IPS-11a (cell line): ENCODE measurements at regions not wholly inside any gene's neighbourhood (a gene's known extent, or its start where the extent isn't known, plus 50 kb on each side); places are given as distances from the start of the nearest gene placed in this dataset.
"Not testable (repeated sequence)": the region's sequence is repeated elsewhere in the genome, so short reads cannot be mapped to it uniquely, and the experiment has no call there.

ENCODE experiments used
- H3K4me3 ChIP-seq: one replicate; pipeline ENCODE4 v1.5.1; 2013; ENCODE audit warnings: low read depth, low read length, control low read depth

DNA sequence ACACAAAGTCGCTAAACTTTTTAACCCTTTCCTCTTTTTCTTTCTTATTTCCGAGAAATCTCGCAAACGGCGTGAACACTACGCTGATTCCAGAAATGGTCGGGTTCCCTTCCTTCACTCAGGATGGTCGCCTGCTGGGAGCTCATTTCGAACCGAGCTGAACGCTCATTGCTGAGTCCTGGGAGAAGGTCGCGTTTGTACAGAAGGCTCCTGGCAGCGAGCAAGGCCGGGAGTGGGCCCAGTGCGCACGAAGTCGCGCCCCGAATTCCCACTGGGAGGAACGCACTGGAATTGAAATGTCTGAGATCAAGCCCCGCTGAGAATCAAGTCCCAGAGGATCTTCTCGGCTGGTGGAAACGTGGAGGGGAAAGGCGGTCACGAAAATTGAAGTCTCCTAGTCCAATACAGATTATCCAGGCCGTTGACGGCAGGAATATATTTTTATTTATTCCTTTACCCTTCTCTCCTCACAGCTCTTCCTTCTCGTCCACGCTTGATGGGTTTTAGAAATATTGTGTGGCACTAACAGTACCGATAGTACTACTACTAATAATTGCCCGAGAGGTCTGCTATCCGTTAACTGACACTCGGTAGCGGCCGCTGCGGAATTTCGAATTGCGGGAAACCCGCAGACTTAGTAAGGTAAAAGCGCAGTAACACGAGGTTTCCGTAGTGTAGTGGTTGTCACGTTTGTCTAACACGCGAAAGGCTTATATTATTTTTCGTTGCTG is 207.2 kb upstream of the ZNF184 start:
- H3K4me3 ChIP-seq = peak overlapping the region; percentile 41

GRCh38 chr6:27679308-27679963 is 206.5 kb upstream of the ZNF184 start:
- peak overlapping the region; percentile 41 for H3K4me3 ChIP-seq

DNA sequence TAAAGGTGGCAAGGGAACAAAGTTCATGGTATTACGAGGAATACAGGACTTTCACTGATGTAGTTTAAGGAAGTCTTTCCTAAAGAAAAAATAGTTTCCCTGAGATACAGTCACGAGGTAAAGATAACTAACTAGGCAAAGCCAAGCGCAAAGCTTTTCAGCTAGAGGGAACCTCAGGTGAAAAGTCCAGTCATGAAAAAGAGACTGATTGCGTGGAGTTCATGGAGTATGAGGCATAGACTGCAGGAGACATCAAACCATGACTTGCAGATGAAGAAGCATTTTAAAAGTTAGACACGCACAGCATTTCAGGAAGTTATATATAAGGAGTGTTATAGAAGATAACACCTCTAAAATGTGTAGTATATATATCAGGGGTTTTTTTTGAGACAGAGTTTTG is 205.6 kb upstream of the ZNF184 start:
- H3K4me3 ChIP-seq = no peak overlapping the region

DNA sequence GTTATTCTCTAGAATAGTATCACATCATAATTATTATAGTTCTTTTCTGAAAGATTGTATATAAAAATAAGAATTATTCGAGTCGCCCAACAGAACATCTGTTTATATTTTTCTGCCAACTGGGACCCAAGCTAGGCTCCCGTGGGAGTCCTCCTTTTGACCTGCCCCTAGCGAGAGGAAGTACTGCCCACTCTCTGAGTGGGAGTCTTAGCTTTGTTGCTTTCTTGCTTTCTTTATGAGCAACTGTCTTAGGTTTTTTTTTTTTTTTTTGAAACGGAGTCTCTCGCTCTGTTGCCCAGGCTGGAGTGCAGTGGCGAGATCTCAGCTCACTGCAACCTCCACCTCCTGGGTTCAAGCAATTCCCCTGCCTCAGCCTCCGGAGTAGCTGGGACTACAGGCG is 202.0 kb upstream of the ZNF184 start:
- no peak overlapping the region for H3K4me3 ChIP-seq

DNA sequence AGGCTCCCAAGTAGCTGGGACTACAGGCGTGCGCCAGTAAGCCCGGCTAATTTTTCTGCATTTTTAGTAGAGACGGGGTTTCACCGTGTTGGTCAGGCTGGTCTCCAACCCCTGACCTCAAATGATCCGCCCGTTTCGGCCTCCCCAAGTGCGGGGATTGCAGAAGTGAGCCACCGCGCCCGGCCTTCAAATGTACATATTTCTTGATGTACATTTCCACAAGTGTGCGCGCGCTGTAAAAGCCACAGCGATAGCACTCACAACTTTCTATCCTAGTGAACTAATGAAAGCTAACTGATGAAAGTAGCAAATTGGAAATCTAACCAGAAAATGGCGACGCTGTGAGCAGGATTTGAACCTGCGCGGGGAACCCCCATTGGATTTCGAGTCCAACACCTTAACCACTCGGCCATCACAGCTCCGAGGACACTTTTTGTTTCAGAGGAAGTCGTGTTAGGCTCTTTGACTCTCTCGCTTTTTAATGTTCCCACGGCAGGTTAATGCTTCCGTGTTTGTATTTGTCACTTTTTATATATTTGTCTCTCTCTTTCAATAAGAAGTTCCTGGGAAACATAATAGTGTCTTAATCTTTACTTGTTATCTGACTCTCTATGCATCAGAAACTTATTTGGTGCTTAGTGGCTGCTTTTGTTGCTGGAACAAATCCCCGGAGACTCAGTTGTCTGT is 199.4 kb upstream of the ZNF184 start:
- H3K4me3 ChIP-seq = peak overlapping the region; percentile 58

GRCh38 chr6:27669624-27670301 is 196.9 kb upstream of the ZNF184 start:
- peak overlapping the region; percentile 28 for H3K4me3 ChIP-seq

DNA sequence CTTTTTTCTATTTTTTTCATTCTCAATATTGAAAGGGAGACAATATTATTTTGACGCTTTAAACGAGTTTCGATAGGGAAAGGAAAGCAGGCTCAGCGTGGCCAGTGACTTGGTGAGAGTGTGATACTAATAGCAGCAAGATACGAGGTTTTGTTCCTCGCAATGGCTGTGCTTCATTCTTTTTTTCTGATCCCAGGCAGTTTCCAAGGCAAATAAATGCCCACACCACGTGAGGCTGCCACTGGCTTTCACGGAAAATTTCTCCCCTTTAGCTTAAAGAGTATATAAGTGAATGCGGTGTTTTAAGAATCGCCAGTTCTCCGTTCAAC is 196.4 kb upstream of the ZNF184 start:
- peak overlapping the region; percentile 28 for H3K4me3 ChIP-seq

GRCh38 chr6:27668442-27669294 is 195.8 kb upstream of the ZNF184 start:
- peak overlapping the region; percentile 78 for H3K4me3 ChIP-seq

- H3K4me3 ChIP-seq = peak overlapping the region; percentile 78
Measured at GRCh38 chr6:27667657-27668441, 194.9 kb upstream of the ZNF184 start.

GRCh38 chr6:27667016-27667656 is 194.2 kb upstream of the ZNF184 start:
- peak overlapping the region; percentile 78 for H3K4me3 ChIP-seq

DNA sequence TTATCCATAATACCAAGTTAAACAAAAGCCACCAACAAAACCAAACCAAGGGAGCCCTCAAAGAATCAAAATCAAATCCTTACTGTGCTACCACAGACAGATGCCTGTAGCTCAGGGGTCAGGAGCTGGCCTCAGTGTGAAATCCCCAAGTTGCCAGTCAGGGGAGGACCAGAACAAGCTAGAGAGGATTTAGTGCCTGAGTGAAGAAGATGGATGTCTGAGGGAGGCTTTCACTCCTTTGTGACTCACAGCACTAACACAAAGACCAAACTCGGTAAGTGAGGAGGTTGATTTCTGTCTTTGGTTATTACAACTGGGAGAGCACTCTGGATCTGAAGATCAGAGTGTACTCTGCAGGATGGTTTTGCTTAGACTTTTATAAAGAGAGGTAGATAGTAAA is 189.9 kb upstream of the ZNF184 start:
- no peak overlapping the region for H3K4me3 ChIP-seq

DNA sequence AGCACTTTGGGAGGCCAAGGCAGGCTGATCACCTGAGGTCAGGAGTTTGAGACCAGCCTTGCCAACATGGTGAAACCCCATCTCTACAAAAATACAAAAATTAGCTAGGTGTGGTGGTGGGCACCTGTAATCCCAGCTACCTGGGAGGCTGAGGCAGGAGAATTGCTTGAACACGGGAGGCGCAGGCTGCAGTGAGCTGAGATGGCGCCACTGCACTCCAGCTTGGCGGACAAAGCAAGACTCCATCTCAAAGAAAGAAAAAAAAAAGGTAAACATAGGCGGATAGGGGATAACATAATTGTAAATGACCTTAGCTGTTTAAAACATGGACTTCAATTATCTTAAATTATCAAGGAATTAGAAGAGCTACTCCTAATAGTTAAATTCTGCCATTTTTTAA is 189.3 kb upstream of the ZNF184 start:
- not testable (repeated sequence) for H3K4me3 ChIP-seq

DNA sequence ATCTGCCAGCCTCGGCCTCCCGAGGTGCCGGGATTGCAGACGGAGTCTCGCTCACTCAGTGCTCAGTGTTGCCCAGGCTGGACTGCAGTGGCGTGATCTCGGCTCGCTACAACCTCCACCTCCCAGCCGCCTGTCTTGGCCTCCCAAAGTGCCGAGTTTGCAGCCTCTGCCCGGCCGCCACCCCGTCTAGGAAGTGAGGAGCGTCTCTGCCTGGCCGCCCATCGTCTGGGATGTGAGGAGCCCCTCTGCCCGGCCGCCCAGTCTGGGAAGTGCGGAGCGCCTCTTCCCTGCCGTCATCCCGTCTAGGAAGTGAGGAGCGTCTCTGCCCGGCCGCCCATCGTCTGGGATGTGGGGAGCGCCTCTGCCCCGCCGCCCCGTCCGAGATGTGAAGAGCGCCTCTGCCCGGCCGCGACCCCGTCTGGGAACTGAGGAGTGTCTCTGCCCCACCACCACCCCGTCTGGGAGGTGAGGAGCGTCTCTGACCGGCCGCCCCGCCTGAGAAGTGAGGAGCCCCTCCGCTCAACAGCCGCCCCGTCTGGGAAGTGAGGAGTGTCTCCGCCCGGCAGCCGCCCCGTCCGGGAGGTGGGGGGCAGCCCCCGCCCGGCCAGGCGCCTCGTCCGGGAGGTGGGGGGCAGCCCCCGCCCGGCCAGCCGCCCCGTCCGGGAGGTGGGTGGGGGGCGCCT is 180.4 kb upstream of the ZNF184 start:
- H3K4me3 ChIP-seq = not testable (repeated sequence)

- H3K4me3 ChIP-seq = peak overlapping the region; percentile 94
Measured at GRCh38 chr6:27651371-27651732, 178.4 kb upstream of the ZNF184 start.

DNA sequence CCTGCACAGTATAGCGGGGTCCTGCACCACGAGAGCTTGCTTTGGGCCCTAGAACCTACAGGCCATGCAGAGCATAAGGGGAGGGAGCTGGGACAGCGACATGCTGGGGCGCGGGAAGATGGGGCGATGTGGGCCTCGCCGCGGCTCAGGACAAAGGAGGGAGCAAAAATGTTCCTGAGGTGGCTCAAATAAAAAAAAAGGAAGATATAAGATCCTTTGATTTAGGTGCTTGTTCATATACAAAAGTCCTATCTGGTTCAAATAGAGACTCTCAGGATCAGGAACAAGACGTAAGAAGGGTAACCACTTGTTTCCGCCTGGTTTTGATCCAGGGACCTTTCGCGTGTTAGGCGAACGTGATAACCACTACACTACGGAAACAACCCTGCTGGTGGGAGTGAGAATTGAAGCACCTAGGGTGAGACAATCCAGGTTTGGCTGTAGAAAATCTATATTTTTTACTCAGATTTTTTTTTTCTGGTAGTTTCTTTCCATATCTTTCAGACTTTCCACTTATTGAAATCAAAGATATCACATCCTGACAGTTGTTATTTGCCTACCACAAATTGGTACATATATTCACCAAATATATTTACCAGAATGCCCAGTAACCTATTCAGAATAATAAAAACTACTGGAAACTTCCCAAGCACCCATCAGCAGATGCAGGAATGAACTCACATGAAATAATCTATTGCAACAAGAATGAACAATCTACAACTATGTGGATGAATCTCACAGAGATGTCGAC is 177.9 kb upstream of the ZNF184 start:
- peak overlapping the region; percentile 94 for H3K4me3 ChIP-seq

DNA sequence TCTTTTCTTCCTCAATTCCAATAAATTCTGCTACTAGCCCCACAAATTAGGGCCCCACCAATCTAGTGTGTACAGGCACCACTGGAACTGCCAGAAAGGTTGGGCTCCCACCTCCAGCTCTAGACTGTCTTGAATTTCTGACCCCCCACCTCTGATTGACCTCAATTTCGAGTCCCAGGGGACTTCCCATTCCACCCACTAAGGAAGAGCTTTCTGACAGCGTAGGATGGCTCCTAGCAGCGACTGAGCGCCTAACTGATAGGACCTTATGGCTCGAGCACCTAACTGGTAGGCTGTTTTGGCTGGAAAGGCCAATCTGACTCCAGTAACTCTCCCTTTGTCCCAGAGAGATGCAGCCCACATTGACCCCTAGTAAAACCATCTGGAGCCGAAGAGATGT is 171.6 kb upstream of the ZNF184 start:
- no peak overlapping the region for H3K4me3 ChIP-seq

- H3K4me3 ChIP-seq = no peak overlapping the region
Measured at GRCh38 chr6:27642744-27643456, 170.0 kb upstream of the ZNF184 start.

- H3K4me3 ChIP-seq = not testable (repeated sequence)
Measured at GRCh38 chr6:27635886-27636285, 163.0 kb upstream of the ZNF184 start.
